ENCODE measurements at regions not wholly inside any gene's neighbourhood (a gene's known extent, or its start where the extent isn't known, plus 50 kb on each side); places are given as distances from the start of the nearest gene placed in this dataset.

- TF ChIP-seq POLR2AphosphoS5 (IDR thresholded peaks at IDR 0.05; ENCODE audit: low read depth, low read length), result no peak
- TF ChIP-seq POU2F2 (IDR thresholded peaks at IDR 0.05; ENCODE audit: low read depth, low read length), result no peak
- no peak for TF ChIP-seq POLR2A (IDR thresholded peaks at IDR 0.05; ENCODE audit: low read depth, low read length)
- no peak for TF ChIP-seq SPI1 (IDR thresholded peaks at IDR 0.05; ENCODE audit: low read depth, low read length)
- no peak for TF ChIP-seq TAF1 (IDR thresholded peaks at IDR 0.05; ENCODE audit: low read depth, low read length)
- no peak for TF ChIP-seq PAX5 (IDR thresholded peaks at IDR 0.05; ENCODE audit: insufficient read depth, low read length, severe bottlenecking)
- FAIRE-seq (peak; percentile 69), DNase-seq (ENCODE audit: insufficient read length, low spot score) (peak; percentile 62)
These were observed 132.6 kb upstream of the HES1 start for GRCh38 chr3:194003114-194004057.

- no peak for DNase-seq (ENCODE audit: insufficient read length, low spot score)
- no peak for FAIRE-seq
- TF ChIP-seq POU2F2 (IDR thresholded peaks at IDR 0.05; ENCODE audit: low read depth, low read length) (no peak), POLR2AphosphoS5 (IDR thresholded peaks at IDR 0.05; ENCODE audit: low read depth, low read length) (no peak), TAF1 (IDR thresholded peaks at IDR 0.05; ENCODE audit: low read depth, low read length) (no peak), POLR2A (IDR thresholded peaks at IDR 0.05; ENCODE audit: low read depth, low read length) (no peak), PAX5 (IDR thresholded peaks at IDR 0.05; ENCODE audit: insufficient read depth, low read length, severe bottlenecking) (no peak), SPI1 (IDR thresholded peaks at IDR 0.05; ENCODE audit: low read depth, low read length) (no peak)
These were observed 129.9 kb upstream of the HES1 start for GRCh38 chr3:194005930-194006501.

GRCh38 chr3:194007592-194008337 lies 128.2 kb upstream of the HES1 start:
- FAIRE-seq (no peak), DNase-seq (ENCODE audit: insufficient read length, low spot score) (no peak)
- TF ChIP-seq SPI1 (IDR thresholded peaks at IDR 0.05; ENCODE audit: low read depth, low read length) (no peak), PAX5 (IDR thresholded peaks at IDR 0.05; ENCODE audit: insufficient read depth, low read length, severe bottlenecking) (no peak), POLR2A (IDR thresholded peaks at IDR 0.05; ENCODE audit: low read depth, low read length) (no peak), TAF1 (IDR thresholded peaks at IDR 0.05; ENCODE audit: low read depth, low read length) (no peak), POLR2AphosphoS5 (IDR thresholded peaks at IDR 0.05; ENCODE audit: low read depth, low read length) (no peak), POU2F2 (IDR thresholded peaks at IDR 0.05; ENCODE audit: low read depth, low read length) (no peak)

- no peak for FAIRE-seq
- TF ChIP-seq POU2F2 (IDR thresholded peaks at IDR 0.05; ENCODE audit: low read depth, low read length), result no peak
- no peak for TF ChIP-seq POLR2AphosphoS5 (IDR thresholded peaks at IDR 0.05; ENCODE audit: low read depth, low read length)
- TF ChIP-seq POLR2A (IDR thresholded peaks at IDR 0.05; ENCODE audit: low read depth, low read length), result no peak
- no peak for TF ChIP-seq TAF1 (IDR thresholded peaks at IDR 0.05; ENCODE audit: low read depth, low read length)
- no peak for TF ChIP-seq PAX5 (IDR thresholded peaks at IDR 0.05; ENCODE audit: insufficient read depth, low read length, severe bottlenecking)
- TF ChIP-seq SPI1 (IDR thresholded peaks at IDR 0.05; ENCODE audit: low read depth, low read length), result no peak
- DNase-seq (ENCODE audit: insufficient read length, low spot score), result no peak
These were observed 126.9 kb upstream of the HES1 start for GRCh38 chr3:194009019-194009418.

- TF ChIP-seq PAX5 (IDR thresholded peaks at IDR 0.05; ENCODE audit: insufficient read depth, low read length, severe bottlenecking) (no peak), TAF1 (IDR thresholded peaks at IDR 0.05; ENCODE audit: low read depth, low read length) (no peak), POU2F2 (IDR thresholded peaks at IDR 0.05; ENCODE audit: low read depth, low read length) (no peak), SPI1 (IDR thresholded peaks at IDR 0.05; ENCODE audit: low read depth, low read length) (no peak), POLR2A (IDR thresholded peaks at IDR 0.05; ENCODE audit: low read depth, low read length) (no peak), POLR2AphosphoS5 (IDR thresholded peaks at IDR 0.05; ENCODE audit: low read depth, low read length) (no peak)
- no peak for FAIRE-seq
- DNase-seq (ENCODE audit: insufficient read length, low spot score), result no peak
These were observed 125.9 kb upstream of the HES1 start for GRCh38 chr3:194009892-194010533.

GRCh38 chr3:194011807-194012206 lies 124.1 kb upstream of the HES1 start:
- FAIRE-seq (no peak), DNase-seq (ENCODE audit: insufficient read length, low spot score) (no peak)
- TF ChIP-seq POU2F2 (IDR thresholded peaks at IDR 0.05; ENCODE audit: low read depth, low read length) (no peak), SPI1 (IDR thresholded peaks at IDR 0.05; ENCODE audit: low read depth, low read length) (no peak), POLR2A (IDR thresholded peaks at IDR 0.05; ENCODE audit: low read depth, low read length) (no peak), PAX5 (IDR thresholded peaks at IDR 0.05; ENCODE audit: insufficient read depth, low read length, severe bottlenecking) (no peak), POLR2AphosphoS5 (IDR thresholded peaks at IDR 0.05; ENCODE audit: low read depth, low read length) (no peak), TAF1 (IDR thresholded peaks at IDR 0.05; ENCODE audit: low read depth, low read length) (no peak)

- no peak for FAIRE-seq
- no peak for DNase-seq (ENCODE audit: insufficient read length, low spot score)
- TF ChIP-seq POLR2A (IDR thresholded peaks at IDR 0.05; ENCODE audit: low read depth, low read length), result no peak
- no peak for TF ChIP-seq POU2F2 (IDR thresholded peaks at IDR 0.05; ENCODE audit: low read depth, low read length)
- TF ChIP-seq SPI1 (IDR thresholded peaks at IDR 0.05; ENCODE audit: low read depth, low read length), result no peak
- no peak for TF ChIP-seq PAX5 (IDR thresholded peaks at IDR 0.05; ENCODE audit: insufficient read depth, low read length, severe bottlenecking)
These were observed 122.0 kb upstream of the HES1 start for GRCh38 chr3:194013928-194014327.

GRCh38 chr3:194014756-194015155 lies 121.2 kb upstream of the HES1 start:
- no peak for FAIRE-seq
- TF ChIP-seq POU2F2 (IDR thresholded peaks at IDR 0.05; ENCODE audit: low read depth, low read length), result no peak
- no peak for TF ChIP-seq POLR2A (IDR thresholded peaks at IDR 0.05; ENCODE audit: low read depth, low read length)
- TF ChIP-seq PAX5 (IDR thresholded peaks at IDR 0.05; ENCODE audit: insufficient read depth, low read length, severe bottlenecking), result no peak
- TF ChIP-seq SPI1 (IDR thresholded peaks at IDR 0.05; ENCODE audit: low read depth, low read length), result no peak
- no peak for TF ChIP-seq TAF1 (IDR thresholded peaks at IDR 0.05; ENCODE audit: low read depth, low read length)
- no peak for DNase-seq (ENCODE audit: insufficient read length, low spot score)
